Large intestine (tissue), 3 donors: ENCODE measurements at regions not wholly inside any gene's neighbourhood (a gene's known extent, or its start where the extent isn't known, plus 50 kb on each side); places are given as distances from the start of the nearest gene placed in this dataset.
"Not testable (repeated sequence)": the region's sequence is repeated elsewhere in the genome, so short reads cannot be mapped to it uniquely, and the experiment has no call there.

Experiments
- DNase-seq, 2 donors: peaks; one replicate each; pipeline versions ENCODE4 v3.0.0 to v3.0.0-alpha.2; 2013
- H3K27ac ChIP-seq: one replicate; pipeline ENCODE4 v1.5.1; 2013; ENCODE audit warnings: low read length
- H3K27me3 ChIP-seq: 2 replicates; pipeline ENCODE4 v1.6.1; 2013; ENCODE audit warnings: low read length; ENCODE audit not compliant: control insufficient read depth, insufficient read depth
- H3K36me3 ChIP-seq: 2 replicates; pipeline ENCODE4 v1.6.1; 2013; ENCODE audit warnings: low read length; ENCODE audit not compliant: control insufficient read depth, insufficient read depth
- H3K4me1 ChIP-seq: one replicate; pipeline ENCODE4 v1.6.1; 2013; ENCODE audit warnings: low read length; ENCODE audit not compliant: control insufficient read depth, insufficient read depth
- H3K4me3 ChIP-seq: one replicate; pipeline ENCODE4 v1.5.1; 2013; ENCODE audit warnings: low read length
- H3K9me3 ChIP-seq: one replicate; pipeline ENCODE4 v1.6.1; 2013; ENCODE audit warnings: mild to moderate bottlenecking, low read depth, low read length, moderate library complexity; ENCODE audit not compliant: control insufficient read depth
- WGBS: methylation state at CpG from one replicate; pipeline ENCODE4 v1.1.5; 2013; ENCODE audit warnings: low lambda C conversion rate; ENCODE audit not compliant: insufficient coverage; 5-methylcytosine and 5-hydroxymethylcytosine counted together

- H3K27me3 ChIP-seq, result no peaks in the 10 kb centered on the region
- no peaks in the 10 kb centered on the region for H3K4me1 ChIP-seq
- H3K36me3 ChIP-seq, result no peaks in the 10 kb centered on the region
- no peak overlapping the region for H3K27ac ChIP-seq
- WGBS, result 75% methylated on average over 2 of the region's 3 CpGs
- no peaks in the 10 kb centered on the region for H3K9me3 ChIP-seq
- H3K4me3 ChIP-seq, result no peak overlapping the region
- no peak for DNase-seq
These were observed 148.0 kb upstream of the TCF4 start for GRCh38 chr18:55735969-55736368.

GRCh38 chr18:55735199-55735855, 147.3 kb upstream of the TCF4 start:
- Histone ChIP-seq H3K4me1 (no peaks in the 10 kb centered on the region), H3K36me3 (no peaks in the 10 kb centered on the region), H3K4me3 (no peak overlapping the region), H3K27ac (no peak overlapping the region), H3K27me3 (no peaks in the 10 kb centered on the region), H3K9me3 (no peaks in the 10 kb centered on the region)
- no peak for DNase-seq
- WGBS, result 60% methylated on average over 1 of the region's 3 CpGs

GRCh38 chr18:55732227-55733106, 144.5 kb upstream of the TCF4 start:
- Histone ChIP-seq H3K4me1 (no peaks in the 10 kb centered on the region), H3K9me3 (no peaks in the 10 kb centered on the region), H3K27me3 (no peaks in the 10 kb centered on the region), H3K36me3 (no peaks in the 10 kb centered on the region), H3K4me3 (no peak overlapping the region), H3K27ac (no peak overlapping the region)
- WGBS, result no CpG with 5 or more reads among the region's 2 CpGs
- no peak for DNase-seq

- H3K27ac ChIP-seq, result no peak overlapping the region
- H3K27me3 ChIP-seq, result no peaks in the 10 kb centered on the region
- H3K36me3 ChIP-seq, result no peaks in the 10 kb centered on the region
- no peaks in the 10 kb centered on the region for H3K9me3 ChIP-seq
- no peaks in the 10 kb centered on the region for H3K4me1 ChIP-seq
- no CpG with 5 or more reads among the region's 4 CpGs for WGBS
- no peak for DNase-seq
- H3K4me3 ChIP-seq, result no peak overlapping the region
These were observed 143.6 kb upstream of the TCF4 start for GRCh38 chr18:55731594-55732042.

GRCh38 chr18:55721006-55721405, 133.0 kb upstream of the TCF4 start:
- H3K27me3 ChIP-seq, DNase-seq, H3K9me3 ChIP-seq, H3K36me3 ChIP-seq, H3K4me3 ChIP-seq, H3K4me1 ChIP-seq, H3K27ac ChIP-seq: not testable (repeated sequence)
- no CpG with 5 or more reads among the region's 21 CpGs for WGBS

GRCh38 chr18:55713707-55714106, 125.7 kb upstream of the TCF4 start:
- DNase-seq, result no peak
- Histone ChIP-seq H3K4me1 (no peaks in the 10 kb centered on the region), H3K27ac (no peak overlapping the region), H3K27me3 (no peaks in the 10 kb centered on the region), H3K4me3 (no peak overlapping the region), H3K9me3 (no peaks in the 10 kb centered on the region), H3K36me3 (no peaks in the 10 kb centered on the region)

GRCh38 chr18:55706898-55707297, 118.9 kb upstream of the TCF4 start:
- 80% methylated on average over 1 of the region's 3 CpGs for WGBS
- H3K27ac ChIP-seq, result no peak overlapping the region
- no peaks in the 10 kb centered on the region for H3K27me3 ChIP-seq
- H3K4me1 ChIP-seq, result no peaks in the 10 kb centered on the region
- no peak for DNase-seq
- H3K36me3 ChIP-seq, result no peaks in the 10 kb centered on the region
- H3K9me3 ChIP-seq, result peaks cover 4% of the 10 kb centered on the region
- no peak overlapping the region for H3K4me3 ChIP-seq

GRCh38 chr18:55699233-55699765, 111.3 kb upstream of the TCF4 start:
- Histone ChIP-seq H3K27me3 (no peaks in the 10 kb centered on the region), H3K4me1 (no peaks in the 10 kb centered on the region), H3K27ac (no peak overlapping the region), H3K4me3 (no peak overlapping the region), H3K9me3 (no peaks in the 10 kb centered on the region), H3K36me3 (no peaks in the 10 kb centered on the region)
- no CpG with 5 or more reads among the region's 5 CpGs for WGBS
- DNase-seq, result no peak

- no peaks in the 10 kb centered on the region for H3K27me3 ChIP-seq
- H3K4me1 ChIP-seq, result no peaks in the 10 kb centered on the region
- no peak overlapping the region for H3K4me3 ChIP-seq
- DNase-seq, result no peak
- WGBS, result no CpG with 5 or more reads among the region's 3 CpGs
- H3K9me3 ChIP-seq, result no peaks in the 10 kb centered on the region
- no peaks in the 10 kb centered on the region for H3K36me3 ChIP-seq
- H3K27ac ChIP-seq, result no peak overlapping the region
These were observed 108.8 kb upstream of the TCF4 start for GRCh38 chr18:55696811-55697210.

- Histone ChIP-seq H3K4me3 (no peak overlapping the region), H3K27ac (no peak overlapping the region), H3K36me3 (no peaks in the 10 kb centered on the region), H3K27me3 (no peaks in the 10 kb centered on the region), H3K4me1 (no peaks in the 10 kb centered on the region), H3K9me3 (no peaks in the 10 kb centered on the region)
- no peak for DNase-seq
These were observed 107.1 kb upstream of the TCF4 start for GRCh38 chr18:55695091-55695490.
